HEK293T (cell line): ENCODE measurements at regions not wholly inside any gene's neighbourhood (a gene's known extent, or its start where the extent isn't known, plus 50 kb on each side); places are given as distances from the start of the nearest gene placed in this dataset.

Experiments used
- CTCF ChIA-PET: fragments of 350-600 bp; formaldehyde crosslinking; extraction: SDS; loops from one replicate; lab custom pipeline; 2021; ENCODE audit warnings: antibody characterized with exemption, inconsistent platforms; lab: Yijun Ruan, JAX
- POLR2A ChIA-PET: fragments of 350-600 bp; formaldehyde crosslinking; extraction: SDS; loops from one replicate; lab custom pipeline; 2020; ENCODE audit warnings: antibody characterized with exemption, inconsistent platforms; lab: Yijun Ruan, JAX
- DNase-seq: peaks from one replicate; pipeline ENCODE4 v3.0.0; 2012; ENCODE audit warnings: mixed read lengths; ENCODE audit errors: extremely low spot score
- ARNT ChIP-seq: fragments of 450-650 bp; IDR thresholded peaks from 2 replicates; pipeline ENCODE4 v1.6.1; 2017; ENCODE audit warnings: mild to moderate bottlenecking
- BHLHE40 ChIP-seq: fragments of 450-650 bp; IDR thresholded peaks from 2 replicates; pipeline ENCODE4 v1.6.1; 2016; ENCODE audit warnings: mild to moderate bottlenecking, moderate library complexity, borderline replicate concordance
- CTBP1 ChIP-seq: fragments of 450-650 bp; IDR thresholded peaks from 2 replicates; pipeline ENCODE4 v1.6.1; 2016; ENCODE audit warnings: borderline replicate concordance
- ELF4 ChIP-seq: fragments of 450-650 bp; IDR thresholded peaks from 2 replicates; pipeline ENCODE4 v1.6.1; 2017; ENCODE audit warnings: antibody characterized with exemption
- FOXA1 ChIP-seq: fragments of 450-650 bp; IDR thresholded peaks from 2 replicates; pipeline ENCODE4 v1.6.1; 2016; ENCODE audit warnings: mild to moderate bottlenecking
- FOXK2 ChIP-seq: fragments of 450-650 bp; IDR thresholded peaks from 2 replicates; pipeline ENCODE4 v1.6.1; 2016; ENCODE audit warnings: mild to moderate bottlenecking
- FOXM1 ChIP-seq: fragments of 450-650 bp; IDR thresholded peaks from 2 replicates; pipeline ENCODE4 v1.6.1; 2017; ENCODE audit warnings: mild to moderate bottlenecking, borderline replicate concordance
- HDGF ChIP-seq: fragments of 450-650 bp; IDR thresholded peaks from 2 replicates; pipeline ENCODE4 v1.6.1; 2017; ENCODE audit warnings: antibody characterized with exemption, borderline replicate concordance
- L3MBTL2 ChIP-seq: fragments of 450-650 bp; conservative IDR thresholded peaks from 2 replicates; pipeline ENCODE4 v1.6.1; 2016; ENCODE audit warnings: mild to moderate bottlenecking
- LEF1 ChIP-seq: fragments of 450-650 bp; IDR thresholded peaks from 2 replicates; pipeline ENCODE4 v1.6.1; 2017; ENCODE audit warnings: mild to moderate bottlenecking, borderline replicate concordance
- NFRKB ChIP-seq: fragments of 450-650 bp; IDR thresholded peaks from 2 replicates; pipeline ENCODE4 v1.6.1; 2016; ENCODE audit warnings: mild to moderate bottlenecking, moderate library complexity
- SP1 ChIP-seq: fragments of 450-650 bp; IDR thresholded peaks from 2 replicates; pipeline ENCODE4 v1.6.1; 2017
- SUZ12 ChIP-seq: fragments of 450-650 bp; IDR thresholded peaks from 2 replicates; pipeline ENCODE4 v1.6.1; 2016; ENCODE audit warnings: mild to moderate bottlenecking
- TARDBP ChIP-seq: fragments of 450-650 bp; IDR thresholded peaks from 2 replicates; pipeline ENCODE4 v1.6.1; 2016
- ZNF384 ChIP-seq: fragments of 450-650 bp; IDR thresholded peaks from 2 replicates; pipeline ENCODE4 v1.6.1; 2016
- TF ChIP-seq, protein P1 (sequence below): fragments of 450-650 bp; IDR thresholded peaks from 2 replicates; pipeline ENCODE4 v1.6.1; 2016

GRCh38 chr4:114286262-114286810, 306.9 kb upstream of the ARSJ start:
- CTCF ChIA-PET: interaction anchor here (0.6 kb wide), 1 partner anchor 341 kb away, joined by 3 read pairs; no protein-coding TSS in a partner anchor
- no peak for DNase-seq
- POLR2A ChIA-PET: no interaction called here
- TF ChIP-seq HDGF (no peak), FOXA1 (no peak), BHLHE40 (no peak), L3MBTL2 (no peak), SUZ12 (no peak), TARDBP (no peak), ELF4 (no peak), LEF1 (no peak), NFRKB (no peak), CTBP1 (no peak), FOXM1 (no peak), ARNT (no peak), FOXK2 (no peak), SP1 (no peak), ZNF384 (no peak)
- TF ChIP-seq, protein P1, sequence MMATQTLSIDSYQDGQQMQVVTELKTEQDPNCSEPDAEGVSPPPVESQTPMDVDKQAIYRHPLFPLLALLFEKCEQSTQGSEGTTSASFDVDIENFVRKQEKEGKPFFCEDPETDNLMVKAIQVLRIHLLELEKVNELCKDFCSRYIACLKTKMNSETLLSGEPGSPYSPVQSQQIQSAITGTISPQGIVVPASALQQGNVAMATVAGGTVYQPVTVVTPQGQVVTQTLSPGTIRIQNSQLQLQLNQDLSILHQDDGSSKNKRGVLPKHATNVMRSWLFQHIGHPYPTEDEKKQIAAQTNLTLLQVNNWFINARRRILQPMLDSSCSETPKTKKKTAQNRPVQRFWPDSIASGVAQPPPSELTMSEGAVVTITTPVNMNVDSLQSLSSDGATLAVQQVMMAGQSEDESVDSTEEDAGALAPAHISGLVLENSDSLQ: no peak

GRCh38 chr4:114287079-114287696, 307.7 kb upstream of the ARSJ start:
- no peak for DNase-seq

DNA sequence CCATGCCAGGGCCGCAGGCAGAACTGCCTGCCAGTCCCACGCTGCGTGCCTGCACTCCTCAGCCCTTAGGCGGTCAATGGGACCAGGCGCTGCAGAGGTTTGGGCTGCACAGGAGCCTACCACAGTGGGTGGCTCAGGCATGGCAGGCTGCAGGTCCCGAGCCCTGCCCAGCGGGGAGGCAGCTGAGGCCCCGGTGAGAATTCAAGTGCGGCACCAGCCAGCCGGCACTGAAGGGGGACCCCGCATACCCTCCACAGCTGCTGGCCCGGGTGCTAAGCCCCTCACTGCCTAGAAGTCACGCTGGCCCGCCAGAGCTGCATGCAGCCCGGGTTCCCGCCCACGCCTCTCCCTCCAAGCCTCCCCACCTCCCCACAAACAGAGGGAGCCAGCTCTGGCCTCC, 302.5 kb upstream of the UGT8 start:
- ChIA-PET POLR2A (no interaction called here), CTCF (no interaction called here)
- DNase-seq: no peak
- TF ChIP-seq FOXM1 (no peak), SP1 (no peak), ELF4 (no peak), HDGF (no peak), FOXA1 (no peak), ARNT (no peak), L3MBTL2 (no peak), SUZ12 (no peak), TARDBP (no peak), CTBP1 (no peak), LEF1 (no peak), NFRKB (no peak), FOXK2 (no peak), ZNF384 (no peak), BHLHE40 (no peak)
- TF ChIP-seq, protein P1: no peak

More at GRCh38 chr4:114287079-114287696, 307.7 kb upstream of the ARSJ start:
- ChIA-PET CTCF (no interaction called here), POLR2A (no interaction called here)
- no peak for TF ChIP-seq FOXA1
- no peak for TF ChIP-seq FOXK2
- TF ChIP-seq SP1: no peak
- TF ChIP-seq SUZ12: no peak
- no peak for TF ChIP-seq CTBP1
- no peak for TF ChIP-seq FOXM1

- POLR2A ChIA-PET: no interaction called here
- TF ChIP-seq TARDBP (no peak), ZNF384 (no peak), SP1 (no peak), HDGF (no peak), FOXM1 (no peak), FOXA1 (no peak), ELF4 (no peak), ARNT (no peak), CTBP1 (no peak), LEF1 (no peak), BHLHE40 (no peak), NFRKB (no peak), L3MBTL2 (no peak), FOXK2 (no peak), SUZ12 (no peak)
- TF ChIP-seq, protein P1: no peak
- no peak for DNase-seq
- CTCF ChIA-PET: no interaction called here
These were observed 296.1 kb upstream of the UGT8 start for GRCh38 chr4:114302472-114302871.

DNA sequence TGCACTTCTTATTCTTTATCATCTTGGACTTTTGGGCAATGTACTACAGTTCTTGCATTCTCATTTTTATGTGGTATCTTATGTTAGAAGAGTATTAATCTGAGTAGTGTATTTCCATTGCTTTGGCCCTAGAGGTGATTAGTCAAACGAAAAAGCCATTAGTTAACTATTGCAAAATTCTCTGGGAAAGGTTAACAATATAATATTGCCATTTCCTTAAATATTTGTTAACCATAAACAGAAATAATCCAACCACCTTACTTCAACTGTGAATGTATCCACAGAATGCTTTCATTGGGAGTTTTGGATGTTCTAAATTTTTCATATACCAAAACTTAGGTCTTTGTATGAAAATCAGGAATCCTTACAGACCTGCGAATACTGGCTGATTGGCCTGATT, 294.6 kb upstream of the UGT8 start:
- TF ChIP-seq LEF1: no peak
- TF ChIP-seq, protein P1: no peak
- TF ChIP-seq L3MBTL2: no peak
- TF ChIP-seq FOXK2: no peak
- TF ChIP-seq TARDBP: no peak
- no peak for TF ChIP-seq CTBP1
- no peak for TF ChIP-seq BHLHE40
- TF ChIP-seq HDGF: no peak
- TF ChIP-seq SUZ12: no peak
- no peak for TF ChIP-seq FOXA1
- TF ChIP-seq ARNT: no peak
- TF ChIP-seq ELF4: no peak
- TF ChIP-seq NFRKB: no peak
- no peak for TF ChIP-seq ZNF384
- no peak for TF ChIP-seq FOXM1
- TF ChIP-seq SP1: no peak
- no peak for DNase-seq
- ChIA-PET POLR2A (no interaction called here), CTCF (no interaction called here)
